SK-N-SH treated with all-trans-retinoic acid at 6 μM for 48 hours (cell line): ENCODE measurements at regions not wholly inside any gene's neighbourhood (a gene's known extent, or its start where the extent isn't known, plus 50 kb on each side); places are given as distances from the start of the nearest gene placed in this dataset.

Experiments used
- ATAC-seq: fragments of 200-7000 bp; cut with Tn5 transposase; 3 replicates; pipeline ENCODE4 v1.9.1; 2020; ENCODE audit warnings: mild to moderate bottlenecking, moderate library complexity
- ARNTL ChIP-seq: fragments of 450-650 bp; formaldehyde crosslinking; IDR thresholded peaks from 2 replicates; pipeline ENCODE4 v1.5.0; 2020; ENCODE audit warnings: low read depth, mild to moderate bottlenecking, moderate library complexity, borderline replicate concordance
- BACH2 ChIP-seq: fragments of 250-450 bp; sonication (Bioruptor Pico); IDR thresholded peaks from 2 replicates; pipeline ENCODE4 v1.9.0; 2021; ENCODE audit warnings: mild to moderate bottlenecking, borderline replicate concordance
- CSDC2 ChIP-seq: fragments of 250-450 bp; sonication (Bioruptor Pico); IDR thresholded peaks from 2 replicates; pipeline ENCODE4 v1.5.0; 2020; ENCODE audit warnings: mild to moderate bottlenecking, moderate library complexity
- ESRRG ChIP-seq: fragments of 250-450 bp; sonication (Bioruptor Pico); IDR thresholded peaks from 2 replicates; pipeline ENCODE4 v1.6.1; 2021; ENCODE audit warnings: mild to moderate bottlenecking
- OSR1 ChIP-seq: fragments of 250-450 bp; sonication (Bioruptor Pico); IDR thresholded peaks from 2 replicates; pipeline ENCODE4 v1.8.0; 2022; ENCODE audit warnings: moderate library complexity, mild to moderate bottlenecking, inconsistent platforms
- PPARA ChIP-seq: fragments of 250-450 bp; sonication (Bioruptor Pico); IDR thresholded peaks from 2 replicates; pipeline ENCODE4 v1.5.0; 2020; ENCODE audit warnings: mild to moderate bottlenecking, borderline replicate concordance
- RARB ChIP-seq: fragments of 250-450 bp; sonication (Bioruptor Pico); IDR thresholded peaks from 2 replicates; pipeline ENCODE4 v1.8.0; 2021; ENCODE audit warnings: mild to moderate bottlenecking, moderate library complexity
- TCF4 ChIP-seq: fragments of 250-450 bp; sonication (Bioruptor Pico); IDR thresholded peaks from 2 replicates; pipeline ENCODE4 v1.8.0; 2021; ENCODE audit warnings: mild to moderate bottlenecking, moderate library complexity, borderline replicate concordance
- TOX ChIP-seq: fragments of 250-450 bp; sonication (Bioruptor Pico); IDR thresholded peaks from 2 replicates; pipeline ENCODE4 v1.8.0; 2021; ENCODE audit warnings: mild to moderate bottlenecking, moderate library complexity, borderline replicate concordance
- ZC3H10 ChIP-seq: fragments of 250-450 bp; sonication (Bioruptor Pico); IDR thresholded peaks from 2 replicates; pipeline ENCODE4 v1.5.1; 2021; ENCODE audit warnings: mild to moderate bottlenecking, moderate library complexity
- ZFP3 ChIP-seq: fragments of 250-450 bp; sonication (Bioruptor Pico); IDR thresholded peaks from 2 replicates; pipeline ENCODE4 v1.5.0; 2020; ENCODE audit warnings: mild to moderate bottlenecking, moderate library complexity
- ZFP30 ChIP-seq: fragments of 450-650 bp; formaldehyde crosslinking; IDR thresholded peaks from 2 replicates; pipeline ENCODE4 v1.5.0; 2022; ENCODE audit warnings: mild to moderate bottlenecking, moderate library complexity
- ZNF565 ChIP-seq: fragments of 450-650 bp; formaldehyde crosslinking; conservative IDR thresholded peaks from 2 replicates; pipeline ENCODE4 v1.5.0; 2020; ENCODE audit warnings: low read depth, mild to moderate bottlenecking, moderate library complexity
- ZNF70 ChIP-seq: fragments of 450-650 bp; formaldehyde crosslinking; IDR thresholded peaks from 2 replicates; pipeline ENCODE4 v1.5.0; 2020; ENCODE audit warnings: mild to moderate bottlenecking, moderate library complexity
- ZNF8 ChIP-seq: fragments of 450-650 bp; formaldehyde crosslinking; IDR thresholded peaks from 2 replicates; pipeline ENCODE4 v1.5.0; 2020; ENCODE audit warnings: mild to moderate bottlenecking, moderate library complexity
- TF ChIP-seq, protein P1 (sequence below): fragments of 250-450 bp; sonication (Bioruptor Pico); IDR thresholded peaks from 2 replicates; pipeline ENCODE4 v1.5.0; 2020; ENCODE audit warnings: mild to moderate bottlenecking, moderate library complexity
- TF ChIP-seq, protein P2 (sequence below): fragments of 250-450 bp; sonication (Bioruptor Pico); IDR thresholded peaks from 2 replicates; pipeline ENCODE4 v1.5.1; 2021; ENCODE audit warnings: mild to moderate bottlenecking, moderate library complexity
- TF ChIP-seq, protein P3 (sequence below): fragments of 250-450 bp; sonication (Bioruptor Pico); IDR thresholded peaks from 2 replicates; pipeline ENCODE4 v1.5.1; 2020; ENCODE audit warnings: low read depth, mild to moderate bottlenecking, moderate library complexity
- TF ChIP-seq, protein P4 (sequence below): fragments of 250-450 bp; sonication (Bioruptor Pico); IDR thresholded peaks from 2 replicates; pipeline ENCODE4 v1.8.0; 2021; ENCODE audit warnings: low read depth, mild to moderate bottlenecking, moderate library complexity, borderline replicate concordance

DNA sequence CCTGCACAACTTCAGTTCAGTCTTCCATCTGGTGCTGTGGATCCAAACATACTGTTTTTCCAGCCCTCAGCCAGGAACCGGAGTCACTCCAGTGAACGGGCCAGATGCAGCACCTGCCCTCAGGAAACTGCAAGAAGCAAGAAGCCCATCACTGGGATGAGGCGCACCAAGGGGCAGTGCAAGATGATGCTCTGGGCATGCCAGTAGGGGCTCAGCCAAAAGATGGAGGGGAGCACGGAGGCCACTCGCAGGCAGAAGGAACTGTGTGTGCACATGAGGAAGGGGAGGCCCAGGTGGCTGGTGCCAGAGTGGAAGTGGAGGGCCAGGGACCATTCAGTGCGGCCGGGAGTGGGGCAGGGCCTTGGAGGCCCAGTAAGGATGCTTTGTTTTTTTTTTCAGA, 161.7 kb upstream of the MAMLD1 start (continued):
- TF ChIP-seq, protein P1, sequence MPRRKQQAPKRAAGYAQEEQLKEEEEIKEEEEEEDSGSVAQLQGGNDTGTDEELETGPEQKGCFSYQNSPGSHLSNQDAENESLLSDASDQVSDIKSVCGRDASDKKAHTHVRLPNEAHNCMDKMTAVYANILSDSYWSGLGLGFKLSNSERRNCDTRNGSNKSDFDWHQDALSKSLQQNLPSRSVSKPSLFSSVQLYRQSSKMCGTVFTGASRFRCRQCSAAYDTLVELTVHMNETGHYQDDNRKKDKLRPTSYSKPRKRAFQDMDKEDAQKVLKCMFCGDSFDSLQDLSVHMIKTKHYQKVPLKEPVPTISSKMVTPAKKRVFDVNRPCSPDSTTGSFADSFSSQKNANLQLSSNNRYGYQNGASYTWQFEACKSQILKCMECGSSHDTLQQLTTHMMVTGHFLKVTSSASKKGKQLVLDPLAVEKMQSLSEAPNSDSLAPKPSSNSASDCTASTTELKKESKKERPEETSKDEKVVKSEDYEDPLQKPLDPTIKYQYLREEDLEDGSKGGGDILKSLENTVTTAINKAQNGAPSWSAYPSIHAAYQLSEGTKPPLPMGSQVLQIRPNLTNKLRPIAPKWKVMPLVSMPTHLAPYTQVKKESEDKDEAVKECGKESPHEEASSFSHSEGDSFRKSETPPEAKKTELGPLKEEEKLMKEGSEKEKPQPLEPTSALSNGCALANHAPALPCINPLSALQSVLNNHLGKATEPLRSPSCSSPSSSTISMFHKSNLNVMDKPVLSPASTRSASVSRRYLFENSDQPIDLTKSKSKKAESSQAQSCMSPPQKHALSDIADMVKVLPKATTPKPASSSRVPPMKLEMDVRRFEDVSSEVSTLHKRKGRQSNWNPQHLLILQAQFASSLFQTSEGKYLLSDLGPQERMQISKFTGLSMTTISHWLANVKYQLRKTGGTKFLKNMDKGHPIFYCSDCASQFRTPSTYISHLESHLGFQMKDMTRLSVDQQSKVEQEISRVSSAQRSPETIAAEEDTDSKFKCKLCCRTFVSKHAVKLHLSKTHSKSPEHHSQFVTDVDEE (CRISPR knock-in tag) = no peak
- TF ChIP-seq PPARA (CRISPR knock-in tag) (no peak), ZNF565 (CRISPR knock-in tag) (no peak), ZFP30 (no peak), ZFP3 (CRISPR knock-in tag) (no peak), RARB (no peak), ZC3H10 (CRISPR knock-in tag) (no peak), TOX (CRISPR knock-in tag) (no peak)

DNA sequence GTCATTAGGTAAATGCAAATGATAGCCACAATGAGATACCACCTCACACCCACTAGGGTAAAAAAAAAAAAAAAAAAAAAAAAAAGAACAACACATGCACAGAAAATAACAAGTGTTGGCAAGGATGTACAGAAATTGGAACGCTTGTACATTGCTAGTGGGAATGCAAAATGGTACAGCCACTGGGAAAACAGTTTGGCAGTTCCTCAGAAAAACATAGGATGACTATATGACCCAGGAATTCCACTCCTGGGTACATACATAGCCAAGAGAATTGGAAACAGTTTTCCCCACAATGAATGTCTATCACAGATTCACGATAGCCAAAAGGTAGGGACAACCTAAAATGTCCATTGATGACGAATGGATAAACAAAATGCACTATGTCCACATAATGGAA, 161.3 kb upstream of the MAMLD1 start:
- TF ChIP-seq BACH2 (CRISPR knock-in tag) = no peak
- no peak for TF ChIP-seq ZFP30
- TF ChIP-seq, protein P2, sequence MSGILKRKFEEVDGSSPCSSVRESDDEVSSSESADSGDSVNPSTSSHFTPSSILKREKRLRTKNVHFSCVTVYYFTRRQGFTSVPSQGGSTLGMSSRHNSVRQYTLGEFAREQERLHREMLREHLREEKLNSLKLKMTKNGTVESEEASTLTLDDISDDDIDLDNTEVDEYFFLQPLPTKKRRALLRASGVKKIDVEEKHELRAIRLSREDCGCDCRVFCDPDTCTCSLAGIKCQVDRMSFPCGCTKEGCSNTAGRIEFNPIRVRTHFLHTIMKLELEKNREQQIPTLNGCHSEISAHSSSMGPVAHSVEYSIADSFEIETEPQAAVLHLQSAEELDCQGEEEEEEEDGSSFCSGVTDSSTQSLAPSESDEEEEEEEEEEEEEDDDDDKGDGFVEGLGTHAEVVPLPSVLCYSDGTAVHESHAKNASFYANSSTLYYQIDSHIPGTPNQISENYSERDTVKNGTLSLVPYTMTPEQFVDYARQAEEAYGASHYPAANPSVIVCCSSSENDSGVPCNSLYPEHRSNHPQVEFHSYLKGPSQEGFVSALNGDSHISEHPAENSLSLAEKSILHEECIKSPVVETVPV (CRISPR knock-in tag) = no peak
- no peak for TF ChIP-seq ZFP3 (CRISPR knock-in tag)
- TF ChIP-seq, protein P1 (CRISPR knock-in tag) = no peak
- TF ChIP-seq, protein P3, sequence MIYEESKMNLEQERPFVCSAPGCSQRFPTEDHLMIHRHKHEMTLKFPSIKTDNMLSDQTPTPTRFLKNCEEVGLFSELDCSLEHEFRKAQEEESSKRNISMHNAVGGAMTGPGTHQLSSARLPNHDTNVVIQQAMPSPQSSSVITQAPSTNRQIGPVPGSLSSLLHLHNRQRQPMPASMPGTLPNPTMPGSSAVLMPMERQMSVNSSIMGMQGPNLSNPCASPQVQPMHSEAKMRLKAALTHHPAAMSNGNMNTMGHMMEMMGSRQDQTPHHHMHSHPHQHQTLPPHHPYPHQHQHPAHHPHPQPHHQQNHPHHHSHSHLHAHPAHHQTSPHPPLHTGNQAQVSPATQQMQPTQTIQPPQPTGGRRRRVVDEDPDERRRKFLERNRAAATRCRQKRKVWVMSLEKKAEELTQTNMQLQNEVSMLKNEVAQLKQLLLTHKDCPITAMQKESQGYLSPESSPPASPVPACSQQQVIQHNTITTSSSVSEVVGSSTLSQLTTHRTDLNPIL (CRISPR knock-in tag) = no peak
- no peak for TF ChIP-seq ZNF70 (CRISPR knock-in tag)
- TF ChIP-seq TCF4 (CRISPR knock-in tag) = no peak
- TF ChIP-seq OSR1 (CRISPR knock-in tag) = no peak
- no peak for TF ChIP-seq ZNF8 (CRISPR knock-in tag)
- no peak for TF ChIP-seq ESRRG (CRISPR knock-in tag)
- no peak for TF ChIP-seq PPARA (CRISPR knock-in tag)
- no peak for TF ChIP-seq ZNF565 (CRISPR knock-in tag)
- no peak for TF ChIP-seq ARNTL
- TF ChIP-seq, all 23 proteins: peak for 0
- ATAC-seq = no peak

DNA sequence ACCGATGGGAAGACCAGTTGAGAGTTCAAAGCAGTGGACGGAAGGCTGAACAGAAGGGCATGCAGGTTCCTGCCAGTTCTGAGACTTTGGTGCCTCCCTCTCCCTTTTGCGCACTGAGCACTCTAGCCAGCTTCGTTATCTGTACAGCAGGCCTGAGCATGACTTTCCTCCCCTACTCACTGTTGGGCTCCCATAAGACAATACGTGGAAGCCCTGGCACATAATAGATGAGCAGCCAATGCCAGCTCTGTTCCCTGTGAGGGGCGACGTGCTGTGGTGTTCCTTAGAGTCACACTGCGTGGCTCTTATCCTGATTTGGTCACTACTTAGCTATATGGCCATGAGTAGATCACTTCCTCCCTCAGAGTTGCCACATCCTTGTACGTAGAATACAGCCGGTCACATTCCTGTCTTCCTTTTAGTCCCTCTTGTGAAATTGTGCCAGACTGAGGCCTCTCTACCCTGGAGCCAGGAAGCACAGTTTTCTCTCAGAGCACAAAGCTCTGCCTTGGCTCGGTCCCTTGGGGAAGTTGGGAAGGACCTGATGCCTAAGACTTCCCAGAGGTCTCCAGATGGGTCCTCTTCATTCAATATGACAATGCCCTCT, 160.4 kb upstream of the MAMLD1 start:
- TF ChIP-seq, protein P4, sequence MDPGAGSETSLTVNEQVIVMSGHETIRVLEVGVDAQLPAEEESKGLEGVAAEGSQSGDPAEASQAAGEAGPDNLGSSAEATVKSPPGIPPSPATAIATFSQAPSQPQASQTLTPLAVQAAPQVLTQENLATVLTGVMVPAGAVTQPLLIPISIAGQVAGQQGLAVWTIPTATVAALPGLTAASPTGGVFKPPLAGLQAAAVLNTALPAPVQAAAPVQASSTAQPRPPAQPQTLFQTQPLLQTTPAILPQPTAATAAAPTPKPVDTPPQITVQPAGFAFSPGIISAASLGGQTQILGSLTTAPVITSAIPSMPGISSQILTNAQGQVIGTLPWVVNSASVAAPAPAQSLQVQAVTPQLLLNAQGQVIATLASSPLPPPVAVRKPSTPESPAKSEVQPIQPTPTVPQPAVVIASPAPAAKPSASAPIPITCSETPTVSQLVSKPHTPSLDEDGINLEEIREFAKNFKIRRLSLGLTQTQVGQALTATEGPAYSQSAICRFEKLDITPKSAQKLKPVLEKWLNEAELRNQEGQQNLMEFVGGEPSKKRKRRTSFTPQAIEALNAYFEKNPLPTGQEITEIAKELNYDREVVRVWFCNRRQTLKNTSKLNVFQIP = no peak
- no peak for TF ChIP-seq ZFP3 (CRISPR knock-in tag)
- no peak for TF ChIP-seq ZFP30
- TF ChIP-seq CSDC2 (CRISPR knock-in tag) = no peak
- TF ChIP-seq ZC3H10 (CRISPR knock-in tag) = no peak
- no peak for TF ChIP-seq TCF4 (CRISPR knock-in tag)
- no peak for TF ChIP-seq RARB
- TF ChIP-seq OSR1 (CRISPR knock-in tag) = no peak
- TF ChIP-seq, protein P1 (CRISPR knock-in tag) = no peak
- no peak for ATAC-seq
